Astrocyte (in vitro differentiated cells and primary cell): ENCODE measurements at regions not wholly inside any gene's neighbourhood (a gene's known extent, or its start where the extent isn't known, plus 50 kb on each side); places are given as distances from the start of the nearest gene placed in this dataset.

Experiments
- DNase-seq: peaks from one replicate; pipeline ENCODE4 v3.0.0-alpha.2; 2010; ENCODE audit warnings: low read depth
- FAIRE-seq: peaks from 2 replicates; lab custom pipeline; 2011; peaks lifted over from hg19 to GRCh38; lab: Jason Lieb, UNC
- H2AFZ ChIP-seq: 2 replicates; pipeline ENCODE4 v1.6.0; 2012; ENCODE audit warnings: low read depth, low read length, inconsistent platforms
- H3K27ac ChIP-seq: 2 replicates; pipeline ENCODE4 v1.5.1; 2011; ENCODE audit warnings: low read depth, low read length, inconsistent platforms
- H3K27me3 ChIP-seq: 2 replicates; pipeline ENCODE4 v1.6.0; 2011; ENCODE audit warnings: low read length, inconsistent platforms; ENCODE audit not compliant: insufficient read depth
- H3K36me3 ChIP-seq: 2 replicates; pipeline ENCODE4 v1.5.1; 2011; ENCODE audit warnings: low read length, inconsistent platforms; ENCODE audit not compliant: insufficient read depth
- H3K4me1 ChIP-seq: 2 replicates; pipeline ENCODE4 v1.5.1; 2011; ENCODE audit warnings: low read length, inconsistent platforms; ENCODE audit not compliant: insufficient read depth
- H3K4me2 ChIP-seq: 2 replicates; pipeline ENCODE4 v1.6.0; 2012; ENCODE audit warnings: low read length, inconsistent platforms
- H3K4me3 ChIP-seq: 2 replicates; pipeline ENCODE4 v1.5.1; 2011; ENCODE audit warnings: low read depth, mild to moderate bottlenecking, low read length, inconsistent platforms; ENCODE audit not compliant: insufficient read depth
- H3K79me2 ChIP-seq: 2 replicates; pipeline ENCODE4 v1.6.0; 2012; ENCODE audit warnings: mild to moderate bottlenecking, low read length, inconsistent platforms; ENCODE audit not compliant: insufficient read depth
- H3K9ac ChIP-seq: 2 replicates; pipeline ENCODE4 v1.6.0; 2012; ENCODE audit warnings: mild to moderate bottlenecking, low read length, inconsistent platforms
- H3K9me3 ChIP-seq: 2 replicates; pipeline ENCODE4 v1.5.1; 2012; ENCODE audit warnings: low read depth, mild to moderate bottlenecking, low read length, inconsistent platforms; ENCODE audit not compliant: insufficient read depth
- H4K20me1 ChIP-seq: 2 replicates; pipeline ENCODE4 v1.6.0; 2012; ENCODE audit warnings: low read length, inconsistent platforms; ENCODE audit not compliant: insufficient read depth
- H3K27ac Mint-ChIP-seq: one replicate; pipeline ENCODE4 v1.8.0; 2021; ENCODE audit warnings: mild to moderate bottlenecking, mixed read lengths; ENCODE audit not compliant: unreplicated experiment
- H3K27me3 Mint-ChIP-seq: one replicate; pipeline ENCODE4 v1.8.0; 2021; ENCODE audit warnings: low read depth, mixed read lengths; ENCODE audit not compliant: unreplicated experiment
- H3K36me3 Mint-ChIP-seq: one replicate; pipeline ENCODE4 v1.8.0; 2021; ENCODE audit warnings: low read depth, mixed read lengths; ENCODE audit not compliant: unreplicated experiment
- H3K4me1 Mint-ChIP-seq: one replicate; pipeline ENCODE4 v1.8.0; 2021; ENCODE audit warnings: low read depth, mixed read lengths; ENCODE audit not compliant: unreplicated experiment
- H3K4me3 Mint-ChIP-seq: one replicate; pipeline ENCODE4 v1.8.0; 2021; ENCODE audit warnings: mild to moderate bottlenecking, moderate library complexity, mixed read lengths; ENCODE audit not compliant: unreplicated experiment
- H3K9me3 Mint-ChIP-seq: one replicate; pipeline ENCODE4 v1.8.0; 2021; ENCODE audit warnings: mild to moderate bottlenecking, mixed read lengths; ENCODE audit not compliant: unreplicated experiment
- CTCF ChIP-seq: IDR thresholded peaks from 2 replicates; pipeline ENCODE4 v1.5.1; 2011; ENCODE audit warnings: low read depth, mild to moderate bottlenecking, inconsistent platforms, low read length, moderate library complexity; ENCODE audit not compliant: insufficient read depth
- EZH2 ChIP-seq: IDR thresholded peaks from 2 replicates; pipeline ENCODE4 v1.6.1; 2012; ENCODE audit warnings: mild to moderate bottlenecking, low read length, inconsistent platforms; ENCODE audit not compliant: insufficient read depth

GRCh38 chr11:112318661-112319060 is 58.0 kb upstream of the PLET1 start:
- H3K4me2 ChIP-seq = peak overlapping the region; percentile 43

GRCh38 chr11:112320668-112321067 is 60.0 kb upstream of the PLET1 start:
- H3K9ac ChIP-seq = peak overlapping the region; percentile 22
- Mint-ChIP-seq H3K36me3 (peaks cover 2% of the 10 kb centered on the region), H3K27ac (no peak overlapping the region), H3K4me3 (no peak overlapping the region), H3K9me3 (peaks cover 2% of the 10 kb centered on the region), H3K27me3 (peaks cover 12% of the 10 kb centered on the region), H3K4me1 (peaks cover 2% of the 10 kb centered on the region)
- no peak for TF ChIP-seq CTCF
- no peak for TF ChIP-seq EZH2
- no peak overlapping the region for H2AFZ ChIP-seq
- H3K4me2 ChIP-seq = peak overlapping the region; percentile 40
- H3K9me3 ChIP-seq = no peaks in the 10 kb centered on the region
- no peaks in the 10 kb centered on the region for H4K20me1 ChIP-seq
- no peaks in the 10 kb centered on the region for H3K36me3 ChIP-seq
- no peaks in the 10 kb centered on the region for H3K27me3 ChIP-seq
- DNase-seq (peak; percentile 86), FAIRE-seq (peak; percentile 63)
- peaks cover 39% of the 10 kb centered on the region for H3K4me1 ChIP-seq
- no peaks in the 10 kb centered on the region for H3K79me2 ChIP-seq
- H3K27ac ChIP-seq = peak overlapping the region; percentile 20
- H3K4me3 ChIP-seq = no peak overlapping the region

More at GRCh38 chr11:112318661-112319060, 58.0 kb upstream of the PLET1 start:
- H3K4me3 Mint-ChIP-seq = no peak overlapping the region
- no peak for DNase-seq
- no peak for FAIRE-seq
- Histone ChIP-seq H3K79me2 (no peaks in the 10 kb centered on the region), H3K4me3 (no peak overlapping the region), H3K4me1 (peaks cover 39% of the 10 kb centered on the region), H3K9ac (peak overlapping the region; percentile 25), H3K27ac (peak overlapping the region; percentile 80), H4K20me1 (no peaks in the 10 kb centered on the region), H3K36me3 (no peaks in the 10 kb centered on the region), H3K27me3 (no peaks in the 10 kb centered on the region), H2AFZ (no peak overlapping the region), H3K9me3 (no peaks in the 10 kb centered on the region)
- H3K27me3 Mint-ChIP-seq = peaks cover 14% of the 10 kb centered on the region
- peaks cover 2% of the 10 kb centered on the region for H3K9me3 Mint-ChIP-seq
- peaks cover 2% of the 10 kb centered on the region for H3K36me3 Mint-ChIP-seq
- peak overlapping the region; percentile 11 for H3K27ac Mint-ChIP-seq
- no peak for TF ChIP-seq EZH2
- TF ChIP-seq CTCF = no peak
- peaks cover 2% of the 10 kb centered on the region for H3K4me1 Mint-ChIP-seq

- no peak overlapping the region for H3K27ac Mint-ChIP-seq
- Histone ChIP-seq H3K9ac (no peak overlapping the region), H3K27me3 (no peaks in the 10 kb centered on the region), H3K36me3 (no peaks in the 10 kb centered on the region), H3K79me2 (no peaks in the 10 kb centered on the region), H3K4me1 (peaks cover 39% of the 10 kb centered on the region), H3K4me2 (peak overlapping the region; percentile 8), H3K4me3 (no peak overlapping the region), H3K9me3 (no peaks in the 10 kb centered on the region), H4K20me1 (no peaks in the 10 kb centered on the region), H3K27ac (peak overlapping the region; percentile 20), H2AFZ (no peak overlapping the region)
- peaks cover 6% of the 10 kb centered on the region for H3K9me3 Mint-ChIP-seq
- H3K27me3 Mint-ChIP-seq = peaks cover 8% of the 10 kb centered on the region
- peaks cover 2% of the 10 kb centered on the region for H3K4me1 Mint-ChIP-seq
- DNase-seq (peak; percentile 92), FAIRE-seq (peak; percentile 60)
- TF ChIP-seq CTCF (no peak), EZH2 (no peak)
- H3K4me3 Mint-ChIP-seq = no peak overlapping the region
- peaks cover 2% of the 10 kb centered on the region for H3K36me3 Mint-ChIP-seq
These were observed 61.0 kb upstream of the PLET1 start for GRCh38 chr11:112321501-112322172.
